ENCODE measurements at regions not wholly inside any gene's neighbourhood (a gene's known extent, or its start where the extent isn't known, plus 50 kb on each side); places are given as distances from the start of the nearest gene placed in this dataset.
A peak's percentile ranks its signal among the peaks of the same experiment; 100 is the strongest.

- Histone ChIP-seq H3K9me3 (ENCODE audit: control insufficient read depth, low read length) (no peaks in the 10 kb centered on the region), H3K14ac (ENCODE audit: low read length in 2 of 2) (no peak overlapping the region), H3K36me3 (ENCODE audit: control insufficient read depth in 1 of 2, insufficient read depth in 2 of 2, low read depth in 1 of 2, low read length in 2 of 2) (no peaks in the 10 kb centered on the region), H3K27me3 (ENCODE audit: control insufficient read depth in 1 of 2, insufficient read depth in 1 of 2, low read length in 2 of 2) (no peaks in the 10 kb centered on the region), H4K91ac (ENCODE audit: low read length) (no peak overlapping the region), H3K4me1 (ENCODE audit: control insufficient read depth, insufficient read depth, low read depth, low read length) (no peaks in the 10 kb centered on the region), H4K8ac (ENCODE audit: low read length) (no peak overlapping the region), H3K79me1 (replicated peaks; ENCODE audit: low read length, poor library complexity, severe bottlenecking) (no peaks in the 10 kb centered on the region), H2BK120ac (ENCODE audit: low read depth, low read length) (no peak overlapping the region), H3K23ac (ENCODE audit: low read length in 2 of 2) (no peak overlapping the region), H3K4me3 (ENCODE audit: insufficient read depth in 1 of 2, low read depth in 1 of 2, low read length in 2 of 2) (no peak overlapping the region), H2AFZ (ENCODE audit: low read depth, low read length) (no peak overlapping the region), H3K4ac (ENCODE audit: low read depth in 1 of 2, low read length in 2 of 2) (no peak overlapping the region), H2BK15ac (ENCODE audit: low read depth, poor library complexity, severe bottlenecking) (no peak overlapping the region), H3K27ac (ENCODE audit: low read length, poor library complexity, severe bottlenecking) (no peak overlapping the region), H2AK5ac (ENCODE audit: low read length, severe bottlenecking) (no peak overlapping the region), H2BK5ac (ENCODE audit: low read depth, low read length, poor library complexity, severe bottlenecking) (no peak overlapping the region), H3K18ac (ENCODE audit: low read depth in 1 of 2, low read length in 2 of 2) (no peak overlapping the region), H3K9ac (ENCODE audit: low read length) (no peak overlapping the region), H2BK12ac (ENCODE audit: low read length in 2 of 2) (no peak overlapping the region), H3K4me2 (ENCODE audit: low read length, poor library complexity, severe bottlenecking) (no peak overlapping the region)
- no peak for DNase-seq
- 92% methylated on average over 1 of the region's 3 CpGs for WGBS
Measured at GRCh38 chr6:113171882-113172281, 685.3 kb upstream of the MARCKS start.

DNA sequence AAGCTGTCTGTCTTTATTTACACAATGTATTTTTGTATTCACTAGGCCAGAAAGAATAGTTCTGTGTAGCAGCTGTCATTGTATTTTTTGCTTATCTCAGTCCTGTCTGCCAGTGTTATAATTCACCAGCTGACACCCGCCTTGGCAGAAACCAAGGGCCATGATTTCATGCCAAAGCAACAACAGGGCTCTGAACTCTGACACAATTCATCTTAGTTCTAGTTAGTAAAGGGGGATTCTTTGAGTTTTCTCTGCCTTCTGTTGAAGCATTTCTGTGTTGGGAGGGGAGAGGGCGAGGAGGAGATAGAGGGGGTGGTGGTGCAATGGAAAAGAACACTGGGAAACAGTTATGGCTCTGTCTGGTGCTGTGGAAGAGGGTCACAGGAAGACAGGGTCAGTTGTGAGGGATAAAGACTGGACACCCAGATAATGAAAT, 684.6 kb upstream of the MARCKS start:
- Histone ChIP-seq H3K18ac (ENCODE audit: low read depth in 1 of 2, low read length in 2 of 2) (peak overlapping the region in 1 of 2 experiments; percentile 33), H2AK5ac (ENCODE audit: low read length, severe bottlenecking) (no peak overlapping the region)
- 56% methylated on average over 1 of the region's 2 CpGs for WGBS

DNA sequence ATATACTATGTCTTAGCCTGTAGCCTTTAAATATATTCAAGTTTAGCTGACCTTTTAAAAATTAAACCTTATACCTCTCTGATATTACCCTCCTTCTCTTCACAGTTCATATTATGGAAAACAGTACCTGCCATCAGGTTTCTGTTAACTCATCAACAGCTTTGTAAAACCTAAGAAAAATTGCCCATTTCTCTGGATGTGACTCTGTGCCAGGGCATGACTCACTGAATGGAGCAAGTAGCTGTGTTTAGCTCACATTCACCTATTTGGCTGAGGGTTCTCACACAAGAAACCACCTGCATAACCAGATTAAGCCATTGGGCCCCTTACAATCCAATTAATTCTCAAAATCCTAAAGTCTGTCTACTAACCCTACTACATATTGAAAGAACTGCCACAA, 678.8 kb upstream of the MARCKS start:
- H3K9me3 ChIP-seq (ENCODE audit: control insufficient read depth, low read length) = no peaks in the 10 kb centered on the region
- H2AFZ ChIP-seq (ENCODE audit: low read depth, low read length) = no peak overlapping the region
- H3K18ac ChIP-seq (ENCODE audit: low read depth in 1 of 2, low read length in 2 of 2) = no peak overlapping the region
- no peak overlapping the region for H3K27ac ChIP-seq (ENCODE audit: low read length, poor library complexity, severe bottlenecking)
- no peaks in the 10 kb centered on the region for H3K36me3 ChIP-seq (ENCODE audit: control insufficient read depth in 1 of 2, insufficient read depth in 2 of 2, low read depth in 1 of 2, low read length in 2 of 2)
- no peak for DNase-seq
- no peak overlapping the region for H3K4me3 ChIP-seq (ENCODE audit: insufficient read depth in 1 of 2, low read depth in 1 of 2, low read length in 2 of 2)
- no peak overlapping the region for H3K14ac ChIP-seq (ENCODE audit: low read length in 2 of 2)
- H3K27me3 ChIP-seq (ENCODE audit: control insufficient read depth in 1 of 2, insufficient read depth in 1 of 2, low read length in 2 of 2) = no peaks in the 10 kb centered on the region
- no peaks in the 10 kb centered on the region for H3K79me1 ChIP-seq (replicated peaks; ENCODE audit: low read length, poor library complexity, severe bottlenecking)
- peaks cover 1% of the 10 kb centered on the region for H3K4me1 ChIP-seq (ENCODE audit: control insufficient read depth, insufficient read depth, low read depth, low read length)
- no peak overlapping the region for H3K23ac ChIP-seq (ENCODE audit: low read length in 2 of 2)
- no peak overlapping the region for H2BK12ac ChIP-seq (ENCODE audit: low read length in 2 of 2)
- H2AK5ac ChIP-seq (ENCODE audit: low read length, severe bottlenecking) = no peak overlapping the region
- H3K4ac ChIP-seq (ENCODE audit: low read depth in 1 of 2, low read length in 2 of 2) = no peak overlapping the region
- H4K91ac ChIP-seq (ENCODE audit: low read length) = no peak overlapping the region
- no peak overlapping the region for H2BK5ac ChIP-seq (ENCODE audit: low read depth, low read length, poor library complexity, severe bottlenecking)
- H4K8ac ChIP-seq (ENCODE audit: low read length) = no peak overlapping the region
- no peak overlapping the region for H2BK120ac ChIP-seq (ENCODE audit: low read depth, low read length)
- H2BK15ac ChIP-seq (ENCODE audit: low read depth, poor library complexity, severe bottlenecking) = no peak overlapping the region
- H3K4me2 ChIP-seq (ENCODE audit: low read length, poor library complexity, severe bottlenecking) = no peak overlapping the region
- H3K9ac ChIP-seq (ENCODE audit: low read length) = no peak overlapping the region

More for the DNA sequence above, 684.6 kb upstream of the MARCKS start:
- Histone ChIP-seq H3K23ac (ENCODE audit: low read length in 2 of 2) (no peak overlapping the region), H2BK120ac (ENCODE audit: low read depth, low read length) (no peak overlapping the region), H2BK15ac (ENCODE audit: low read depth, poor library complexity, severe bottlenecking) (no peak overlapping the region), H3K27ac (ENCODE audit: low read length, poor library complexity, severe bottlenecking) (no peak overlapping the region), H3K4me1 (ENCODE audit: control insufficient read depth, insufficient read depth, low read depth, low read length) (no peaks in the 10 kb centered on the region), H3K14ac (ENCODE audit: low read length in 2 of 2) (no peak overlapping the region), H3K4ac (ENCODE audit: low read depth in 1 of 2, low read length in 2 of 2) (no peak overlapping the region), H3K79me1 (replicated peaks; ENCODE audit: low read length, poor library complexity, severe bottlenecking) (no peaks in the 10 kb centered on the region), H3K27me3 (ENCODE audit: control insufficient read depth in 1 of 2, insufficient read depth in 1 of 2, low read length in 2 of 2) (no peaks in the 10 kb centered on the region), H2AFZ (ENCODE audit: low read depth, low read length) (no peak overlapping the region), H3K36me3 (ENCODE audit: control insufficient read depth in 1 of 2, insufficient read depth in 2 of 2, low read depth in 1 of 2, low read length in 2 of 2) (no peaks in the 10 kb centered on the region), H2BK5ac (ENCODE audit: low read depth, low read length, poor library complexity, severe bottlenecking) (no peak overlapping the region), H3K4me2 (ENCODE audit: low read length, poor library complexity, severe bottlenecking) (no peak overlapping the region), H3K9me3 (ENCODE audit: control insufficient read depth, low read length) (no peaks in the 10 kb centered on the region), H4K91ac (ENCODE audit: low read length) (no peak overlapping the region), H2BK12ac (ENCODE audit: low read length in 2 of 2) (no peak overlapping the region), H4K8ac (ENCODE audit: low read length) (no peak overlapping the region), H3K9ac (ENCODE audit: low read length) (no peak overlapping the region), H3K4me3 (ENCODE audit: insufficient read depth in 1 of 2, low read depth in 1 of 2, low read length in 2 of 2) (no peak overlapping the region)
- peak; percentile 8 for DNase-seq

GRCh38 chr6:113181164-113181563, 676.0 kb upstream of the MARCKS start:
- Histone ChIP-seq H3K4me1 (ENCODE audit: control insufficient read depth, insufficient read depth, low read depth, low read length) (peaks cover 7% of the 10 kb centered on the region), H3K14ac (ENCODE audit: low read length in 2 of 2) (no peak overlapping the region), H3K4ac (ENCODE audit: low read depth in 1 of 2, low read length in 2 of 2) (no peak overlapping the region), H3K27me3 (ENCODE audit: control insufficient read depth in 1 of 2, insufficient read depth in 1 of 2, low read length in 2 of 2) (no peaks in the 10 kb centered on the region), H2BK120ac (ENCODE audit: low read depth, low read length) (no peak overlapping the region), H3K4me2 (ENCODE audit: low read length, poor library complexity, severe bottlenecking) (no peak overlapping the region), H2AFZ (ENCODE audit: low read depth, low read length) (no peak overlapping the region), H3K9ac (ENCODE audit: low read length) (no peak overlapping the region), H2AK5ac (ENCODE audit: low read length, severe bottlenecking) (no peak overlapping the region), H3K9me3 (ENCODE audit: control insufficient read depth, low read length) (no peaks in the 10 kb centered on the region), H3K4me3 (ENCODE audit: insufficient read depth in 1 of 2, low read depth in 1 of 2, low read length in 2 of 2) (no peak overlapping the region), H2BK12ac (ENCODE audit: low read length in 2 of 2) (peak overlapping the region in 1 of 2 experiments; percentile 85), H2BK15ac (ENCODE audit: low read depth, poor library complexity, severe bottlenecking) (no peak overlapping the region), H3K18ac (ENCODE audit: low read depth in 1 of 2, low read length in 2 of 2) (peak overlapping the region in 1 of 2 experiments; percentile 68), H4K91ac (ENCODE audit: low read length) (no peak overlapping the region), H3K27ac (ENCODE audit: low read length, poor library complexity, severe bottlenecking) (no peak overlapping the region), H3K36me3 (ENCODE audit: control insufficient read depth in 1 of 2, insufficient read depth in 2 of 2, low read depth in 1 of 2, low read length in 2 of 2) (no peaks in the 10 kb centered on the region), H4K8ac (ENCODE audit: low read length) (no peak overlapping the region), H2BK5ac (ENCODE audit: low read depth, low read length, poor library complexity, severe bottlenecking) (no peak overlapping the region), H3K23ac (ENCODE audit: low read length in 2 of 2) (no peak overlapping the region), H3K79me1 (replicated peaks; ENCODE audit: low read length, poor library complexity, severe bottlenecking) (no peaks in the 10 kb centered on the region)
- DNase-seq = no peak
- WGBS = 90% methylated on average over 3 of the region's 3 CpGs

All from mesenchymal stem cell (in vitro differentiated cells and primary cell).